GM21526 (cell line): ENCODE measurements at regions not wholly inside any gene's neighbourhood (a gene's known extent, or its start where the extent isn't known, plus 50 kb on each side); places are given as distances from the start of the nearest gene placed in this dataset.

Experiments used
- ATAC-seq: cut with Tn5 transposase; IDR thresholded peaks from one replicate; pipeline ENCODE4 v1.9.1; 2021; ENCODE audit warnings: moderate library complexity; ENCODE audit not compliant: unreplicated experiment, low FRiP score

- no peak for ATAC-seq
Measured at GRCh38 chr4:19379191-19379708, 872.5 kb upstream of the SLIT2 start.

GRCh38 chr4:19375931-19376330 lies 875.8 kb upstream of the SLIT2 start:
- no peak for ATAC-seq

GRCh38 chr4:19375136-19375804 lies 876.4 kb upstream of the SLIT2 start:
- ATAC-seq = no peak

DNA sequence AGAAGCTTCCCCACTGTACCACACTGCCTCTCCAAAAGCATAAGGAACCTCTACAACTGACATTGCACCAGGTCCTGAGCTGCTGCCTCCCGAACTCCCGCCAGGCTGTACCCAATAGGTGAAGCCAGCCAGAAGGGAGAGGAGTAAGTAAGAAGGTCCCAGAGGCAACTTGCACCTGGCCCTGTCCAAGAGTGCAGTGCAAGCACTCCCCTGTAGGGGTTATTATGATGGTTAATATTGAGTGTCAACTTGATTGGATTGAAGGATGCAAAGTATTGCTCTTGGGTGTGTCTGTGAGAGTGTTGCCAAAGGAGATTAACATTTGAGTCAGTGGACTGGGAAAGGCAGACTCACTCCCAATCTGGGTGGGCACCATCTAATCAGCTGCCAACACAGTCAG lies 879.3 kb upstream of the SLIT2 start:
- ATAC-seq = no peak

DNA sequence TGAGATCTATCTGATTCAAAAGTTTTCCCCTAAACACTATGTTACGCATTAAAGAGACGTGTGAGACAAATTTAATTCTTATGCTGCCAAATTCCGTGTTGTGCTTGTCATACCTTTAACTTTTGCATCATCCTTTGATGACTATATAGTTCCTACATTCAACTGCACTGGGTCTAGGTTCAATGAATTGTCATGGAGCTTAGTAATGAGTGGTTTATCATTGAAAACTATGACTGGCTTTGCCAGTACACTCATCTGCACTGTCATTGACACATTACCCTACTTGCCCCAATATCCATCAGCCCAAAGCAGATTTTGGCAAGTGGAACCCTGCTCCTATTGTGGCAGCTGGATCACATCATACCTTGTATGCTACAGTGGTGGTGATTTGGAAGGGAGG lies 882.9 kb upstream of the SLIT2 start:
- no peak for ATAC-seq

DNA sequence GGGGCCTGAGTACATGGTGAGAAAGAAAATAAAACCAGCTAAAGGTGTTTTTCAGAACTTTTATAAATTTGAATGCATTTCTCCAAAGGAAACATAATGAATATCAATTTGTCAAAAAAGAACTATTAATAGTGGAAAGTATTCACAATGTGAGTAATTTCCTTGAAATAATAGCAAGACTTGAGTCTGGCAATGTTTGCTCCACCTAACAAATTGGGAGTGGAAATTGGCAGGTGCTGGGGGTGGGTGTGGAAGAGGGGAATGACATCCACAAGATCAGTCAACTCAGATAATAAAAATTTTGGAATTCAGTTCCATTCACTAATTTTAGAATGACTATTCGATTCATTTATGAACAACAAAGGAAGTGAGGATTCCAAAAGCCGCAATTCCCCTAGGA lies 884.8 kb upstream of the SLIT2 start:
- ATAC-seq = no peak

- ATAC-seq = no peak
Measured at GRCh38 chr4:19358015-19358414, 893.7 kb upstream of the SLIT2 start.

GRCh38 chr4:19349416-19349815 lies 902.3 kb upstream of the SLIT2 start:
- ATAC-seq = no peak

DNA sequence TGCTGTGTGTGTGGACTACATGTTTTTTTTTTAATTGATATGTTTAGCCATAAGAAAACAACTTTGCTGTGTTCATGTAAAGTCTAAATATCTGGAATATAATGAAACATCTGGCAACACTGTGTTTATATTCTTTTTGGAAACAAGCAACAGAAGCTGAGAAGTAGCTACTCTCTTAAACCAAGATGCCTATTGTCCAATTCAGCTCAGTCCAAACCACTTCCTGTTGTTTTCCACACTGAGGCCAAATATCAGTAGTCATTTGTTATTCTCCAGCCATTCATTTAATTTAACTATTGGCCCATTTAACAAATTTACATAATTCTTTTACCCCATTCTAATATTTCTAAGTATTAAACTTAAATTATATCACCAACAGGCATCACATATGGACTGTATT lies 903.0 kb upstream of the SLIT2 start:
- no peak for ATAC-seq

GRCh38 chr4:19346636-19347035 lies 905.1 kb upstream of the SLIT2 start:
- no peak for ATAC-seq

GRCh38 chr4:19329631-19330030 lies 922.1 kb upstream of the SLIT2 start:
- no peak for ATAC-seq

DNA sequence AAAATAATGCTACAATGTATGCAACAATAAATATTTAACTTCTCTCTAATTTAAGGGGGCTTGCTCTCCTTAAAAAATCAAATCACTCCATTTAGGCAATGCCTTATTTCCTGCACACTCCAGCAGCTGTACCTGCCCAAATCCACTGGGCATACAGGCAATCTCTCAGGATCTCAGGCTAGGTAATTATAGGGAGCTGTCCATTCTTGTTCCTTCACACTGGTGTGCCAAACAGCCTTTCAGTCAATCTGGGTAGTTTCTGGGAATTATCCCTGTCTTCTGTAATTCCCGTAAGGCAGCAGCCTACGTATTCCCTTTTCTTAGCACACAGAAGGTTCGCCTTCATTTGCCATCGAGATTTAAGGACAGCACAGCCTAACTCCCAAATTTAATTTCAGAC lies 922.6 kb upstream of the SLIT2 start:
- ATAC-seq = no peak

- no peak for ATAC-seq
Measured at GRCh38 chr4:19327364-19327763, 924.3 kb upstream of the SLIT2 start.

- no peak for ATAC-seq
Measured at GRCh38 chr4:19324184-19324583, 927.5 kb upstream of the SLIT2 start.

GRCh38 chr4:19319607-19320006 lies 932.1 kb upstream of the SLIT2 start:
- ATAC-seq = no peak

DNA sequence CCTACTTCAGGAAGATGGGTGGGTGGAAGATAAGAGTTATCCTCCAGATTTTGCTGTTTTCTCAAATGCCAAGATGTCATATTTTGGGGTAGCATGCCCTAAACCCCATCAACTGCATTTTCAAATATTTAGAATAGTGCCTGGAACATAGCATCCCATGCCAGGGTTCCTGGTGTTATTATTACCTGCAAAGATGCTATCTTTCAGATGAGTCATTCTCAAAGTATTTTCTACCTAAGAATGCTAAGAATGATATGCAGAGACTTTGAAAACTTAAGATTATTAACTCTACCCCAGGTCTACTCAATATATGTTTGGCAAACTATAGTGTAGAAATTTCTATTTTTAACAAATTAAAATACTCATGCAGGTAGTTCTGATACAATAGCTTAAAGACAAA lies 934.3 kb upstream of the SLIT2 start:
- no peak for ATAC-seq

GRCh38 chr4:19314116-19314515 lies 937.6 kb upstream of the SLIT2 start:
- ATAC-seq = no peak

GRCh38 chr4:19309378-19309777 lies 942.3 kb upstream of the SLIT2 start:
- ATAC-seq = no peak

- ATAC-seq = no peak
Measured at GRCh38 chr4:19304028-19304427, 947.7 kb upstream of the SLIT2 start.

DNA sequence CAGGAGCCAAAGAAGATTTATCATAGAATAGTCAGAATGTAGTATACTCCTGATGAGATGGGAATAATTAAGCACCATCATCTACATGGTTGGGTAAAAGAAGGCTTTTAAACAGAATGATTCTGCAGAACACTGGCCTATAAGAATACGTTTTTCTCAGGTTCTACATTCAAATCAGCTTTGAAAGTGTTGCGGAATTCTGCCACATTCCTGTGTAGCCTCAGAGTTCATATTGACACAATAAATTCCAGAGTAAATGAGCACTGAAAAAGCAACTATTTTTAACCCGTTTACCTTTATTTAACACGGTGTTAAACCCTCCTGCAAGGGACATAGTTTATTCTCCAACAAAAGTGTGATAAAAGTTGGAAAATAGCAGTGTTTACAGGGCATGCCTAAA lies 950.2 kb upstream of the SLIT2 start:
- ATAC-seq = no peak

DNA sequence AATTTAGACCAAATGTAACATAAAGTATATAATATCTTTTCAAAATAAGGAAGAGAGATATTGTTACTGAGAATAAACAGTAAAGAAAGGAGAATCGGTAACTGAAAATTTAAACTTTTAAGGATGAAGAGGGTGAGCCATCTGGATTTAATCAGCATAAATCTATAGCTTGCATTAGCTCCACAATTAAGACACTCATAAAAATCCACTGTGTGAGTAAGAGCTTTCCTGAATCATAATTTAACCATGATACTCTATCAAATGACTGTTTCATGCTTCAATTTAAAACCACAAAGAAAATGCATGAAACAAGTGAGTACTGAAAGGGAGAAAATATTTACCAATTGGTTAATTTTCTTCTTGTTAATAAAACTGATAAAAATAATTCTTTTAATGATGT lies 951.5 kb upstream of the SLIT2 start:
- ATAC-seq = no peak

DNA sequence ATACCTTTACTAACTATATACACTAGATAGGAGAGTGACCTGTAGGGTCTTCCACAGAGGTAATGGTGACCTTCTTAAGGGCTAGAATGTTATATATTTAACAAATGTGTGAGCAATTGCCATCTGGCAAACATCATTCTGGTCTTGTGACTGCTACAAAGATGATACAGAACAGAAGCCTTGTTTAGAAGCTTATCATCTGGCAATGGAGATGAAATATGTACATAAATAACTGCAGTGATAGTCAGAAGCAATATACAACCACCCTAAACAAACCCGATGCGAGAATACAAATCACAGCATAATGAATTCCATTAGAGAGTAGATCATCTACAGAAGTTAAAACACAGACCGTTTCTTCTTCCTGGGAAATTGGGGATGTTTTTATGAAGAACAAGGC lies 952.7 kb upstream of the SLIT2 start:
- ATAC-seq = no peak

DNA sequence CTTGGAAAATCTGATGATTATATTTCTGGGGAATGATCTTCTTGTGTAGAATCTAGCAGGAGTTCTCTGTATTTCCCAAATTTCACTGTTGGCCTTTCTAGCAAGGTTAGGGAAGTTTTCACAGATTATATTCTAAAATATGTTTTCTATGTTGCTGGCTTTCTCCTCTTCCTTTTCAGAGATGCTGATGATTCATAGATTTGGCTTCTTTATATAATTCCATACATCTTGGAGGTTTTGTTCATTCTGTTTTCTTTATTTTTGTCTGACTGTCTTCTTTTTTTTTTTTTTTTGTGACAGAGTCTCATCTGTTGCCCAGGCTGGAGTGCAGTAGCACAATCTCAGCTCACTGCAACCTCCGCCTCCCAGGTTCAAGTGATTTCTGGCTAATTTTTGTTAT lies 957.9 kb upstream of the SLIT2 start:
- ATAC-seq = no peak
